Lung (tissue), 11 donors: ENCODE measurements at regions not wholly inside any gene's neighbourhood (a gene's known extent, or its start where the extent isn't known, plus 50 kb on each side); places are given as distances from the start of the nearest gene placed in this dataset.
A peak's percentile ranks its signal among the peaks of the same experiment; 100 is the strongest.

Source experiments
- ATAC-seq: fragments of 200-7000 bp; cut with Tn5 transposase; one replicate; pipeline ENCODE4 v1.9.1; 2020; ENCODE audit warnings: moderate number of reproducible peaks; ENCODE audit not compliant: insufficient read depth, low FRiP score
- DNase-seq, 3 donors: peaks; one replicate each; pipeline ENCODE4 v3.0.0-alpha.2; 2013 to 2017
- H3K27ac ChIP-seq, 2 donors: one replicate each; pipeline ENCODE4 v1.5.1; 2013; ENCODE audit warnings: mild to moderate bottlenecking in 2 of 2, moderate library complexity in 2 of 2, control low read depth in 1 of 2, inconsistent platforms in 1 of 2, low read depth in 1 of 2, low read length in 1 of 2
- H3K27me3 ChIP-seq, 3 donors: one replicate each; pipeline ENCODE4 v1.5.1; 2013; ENCODE audit warnings: low read length in 2 of 3; ENCODE audit not compliant: control insufficient read depth in 3 of 3, insufficient read depth in 3 of 3
- H3K36me3 ChIP-seq, 4 donors: one replicate each; pipeline ENCODE4 v1.5.1; 2013; ENCODE audit warnings: low read length in 4 of 4, mild to moderate bottlenecking in 1 of 4, moderate library complexity in 1 of 4; ENCODE audit not compliant: control insufficient read depth in 4 of 4, insufficient read depth in 4 of 4
- H3K4me1 ChIP-seq, 5 donors: one replicate each; pipeline ENCODE4 v1.5.1; 2013; ENCODE audit warnings: low read length in 5 of 5, mild to moderate bottlenecking in 2 of 5, moderate library complexity in 1 of 5; ENCODE audit not compliant: control insufficient read depth in 5 of 5, insufficient read depth in 5 of 5
- H3K4me3 ChIP-seq: one replicate; pipeline ENCODE4 v1.5.1; 2013; ENCODE audit warnings: mild to moderate bottlenecking, control low read depth, moderate library complexity
- H3K9ac ChIP-seq, 2 donors: one replicate each; pipeline ENCODE4 v1.5.1; 2013; ENCODE audit warnings: low read length in 2 of 2, control low read depth in 1 of 2; ENCODE audit not compliant: insufficient read depth in 1 of 2
- H3K9me3 ChIP-seq, 4 donors: one replicate each; pipeline ENCODE4 v1.5.1; 2013; ENCODE audit warnings: low read length in 3 of 4, mild to moderate bottlenecking in 1 of 4, moderate library complexity in 1 of 4; ENCODE audit not compliant: control insufficient read depth in 4 of 4, insufficient read depth in 3 of 4
- WGBS, 2 donors: extraction: QIAGEN DNeasy Blood & Tissue Kit; methylation state at CpG; one replicate each; pipeline ENCODE4 v1.1.7; 2013; 5-methylcytosine and 5-hydroxymethylcytosine counted together
- TF ChIP-seq, protein P1 (sequence below): IDR thresholded peaks from 2 replicates; pipeline ENCODE4 v1.5.1; 2012; ENCODE audit warnings: mild to moderate bottlenecking; ENCODE audit errors: control extremely low read depth, extremely low read depth
- donor health status: control.
- donor health status: control.
- donor health status: Bipolar disorder and iron deficiency.
- donor health status: healthy.
- donor health status: DM: yes; HTN: yes; CAD: no.

DNA sequence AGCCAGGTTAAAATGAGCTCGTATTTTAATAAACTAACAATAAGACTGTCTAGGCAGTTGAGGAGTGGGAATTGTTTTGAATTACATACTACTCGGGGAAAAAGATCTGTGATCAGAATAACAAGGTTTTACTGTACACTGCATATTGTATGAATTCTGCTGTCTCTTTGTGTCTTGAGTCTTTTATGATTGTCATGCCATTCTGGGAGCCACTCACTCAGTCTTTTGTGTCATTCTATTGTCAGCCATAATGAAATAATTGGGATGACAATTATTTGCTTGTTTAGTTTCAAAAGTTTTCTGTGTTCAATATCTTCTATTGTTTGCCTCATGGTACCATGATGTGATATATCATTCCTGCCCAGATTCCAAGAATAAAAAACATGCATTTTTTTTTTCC is 339.6 kb upstream of the TBL1XR1 start:
- WGBS, 2 donors: 93 to 96% methylated on average over 2 of the region's 2 CpGs
- H3K36me3 ChIP-seq: no peaks in the 10 kb centered on the region
- TF ChIP-seq, protein P1, sequence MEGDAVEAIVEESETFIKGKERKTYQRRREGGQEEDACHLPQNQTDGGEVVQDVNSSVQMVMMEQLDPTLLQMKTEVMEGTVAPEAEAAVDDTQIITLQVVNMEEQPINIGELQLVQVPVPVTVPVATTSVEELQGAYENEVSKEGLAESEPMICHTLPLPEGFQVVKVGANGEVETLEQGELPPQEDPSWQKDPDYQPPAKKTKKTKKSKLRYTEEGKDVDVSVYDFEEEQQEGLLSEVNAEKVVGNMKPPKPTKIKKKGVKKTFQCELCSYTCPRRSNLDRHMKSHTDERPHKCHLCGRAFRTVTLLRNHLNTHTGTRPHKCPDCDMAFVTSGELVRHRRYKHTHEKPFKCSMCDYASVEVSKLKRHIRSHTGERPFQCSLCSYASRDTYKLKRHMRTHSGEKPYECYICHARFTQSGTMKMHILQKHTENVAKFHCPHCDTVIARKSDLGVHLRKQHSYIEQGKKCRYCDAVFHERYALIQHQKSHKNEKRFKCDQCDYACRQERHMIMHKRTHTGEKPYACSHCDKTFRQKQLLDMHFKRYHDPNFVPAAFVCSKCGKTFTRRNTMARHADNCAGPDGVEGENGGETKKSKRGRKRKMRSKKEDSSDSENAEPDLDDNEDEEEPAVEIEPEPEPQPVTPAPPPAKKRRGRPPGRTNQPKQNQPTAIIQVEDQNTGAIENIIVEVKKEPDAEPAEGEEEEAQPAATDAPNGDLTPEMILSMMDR: no peak
- H3K9ac ChIP-seq: no peak overlapping the region
- peaks cover 3 to 26% (median 7%) of the 10 kb centered on the region in 5 donors for H3K4me1 ChIP-seq
- H3K9me3 ChIP-seq: no peaks in the 10 kb centered on the region
- no peak overlapping the region for H3K27ac ChIP-seq
- H3K4me3 ChIP-seq: no peak overlapping the region
- no peaks in the 10 kb centered on the region for H3K27me3 ChIP-seq
- DNase-seq (no peak), ATAC-seq (no peak)

DNA sequence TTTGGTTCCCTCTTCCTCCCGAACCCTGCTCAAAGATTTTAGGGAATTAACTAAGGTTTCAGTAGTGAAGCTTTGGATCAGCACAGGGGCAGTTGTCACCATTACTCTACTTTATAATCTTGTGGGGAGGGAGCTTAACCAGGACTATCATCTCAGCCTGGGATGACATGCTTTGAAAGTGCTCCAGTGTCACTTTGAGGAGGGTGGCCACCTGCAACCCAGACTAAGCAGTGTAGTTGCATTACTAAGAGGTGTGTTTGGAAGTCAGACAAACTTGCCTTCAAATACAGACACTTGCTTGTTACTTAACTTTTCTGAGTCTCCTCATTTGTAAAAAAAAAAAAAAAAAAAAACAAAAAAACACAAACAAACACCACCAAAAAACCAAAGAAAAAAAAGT is 340.3 kb upstream of the TBL1XR1 start:
- Histone ChIP-seq H3K27ac (no peak overlapping the region), H3K4me1 (peaks cover 3 to 29% (median 7%) of the 10 kb centered on the region in 5 donors), H3K27me3 (no peaks in the 10 kb centered on the region), H3K9ac (no peak overlapping the region), H3K9me3 (no peaks in the 10 kb centered on the region), H3K4me3 (no peak overlapping the region), H3K36me3 (no peaks in the 10 kb centered on the region)
- TF ChIP-seq, protein P1: no peak
- DNase-seq (no peak), ATAC-seq (no peak)
- WGBS, 2 donors: 81 to 84% methylated on average over 1 of the region's 1 CpG

DNA sequence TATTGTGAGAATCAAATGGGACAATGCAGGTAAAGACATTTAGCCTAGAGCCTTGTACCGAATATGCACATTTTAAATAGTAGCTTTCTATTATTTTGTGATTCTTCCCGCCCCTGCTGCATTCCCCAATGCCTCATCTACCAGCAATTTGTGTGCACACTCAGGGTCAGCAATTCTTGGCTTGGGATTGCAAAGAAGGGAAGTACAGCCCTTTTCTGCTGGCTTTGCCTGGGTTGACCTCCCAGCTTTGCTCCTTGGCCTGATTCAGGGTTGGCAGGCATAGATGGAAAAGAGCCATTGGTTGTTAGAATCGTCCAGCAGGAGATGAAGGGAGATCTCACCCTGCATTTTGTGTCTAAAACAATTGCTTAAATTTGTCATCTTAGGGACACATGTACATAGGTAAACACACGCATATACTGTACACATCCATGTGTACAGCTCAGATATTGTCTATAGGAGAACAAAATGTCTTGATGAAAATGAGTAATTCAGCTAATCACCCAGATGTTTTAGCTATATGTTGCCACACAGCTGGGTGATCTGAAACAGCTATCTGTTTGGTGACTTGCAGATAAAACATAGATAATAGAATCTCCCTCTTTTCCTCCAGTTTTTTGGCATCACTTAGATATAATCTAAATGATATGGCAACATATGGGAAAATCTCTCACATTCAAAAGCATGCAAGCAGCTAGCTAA is 340.9 kb upstream of the TBL1XR1 start:
- H3K9me3 ChIP-seq: no peaks in the 10 kb centered on the region
- TF ChIP-seq, protein P1: no peak
- WGBS, 2 donors: 53 to 66% methylated on average over 4 of the region's 4 CpGs
- H3K4me1 ChIP-seq: peaks cover 3 to 29% (median 7%) of the 10 kb centered on the region in 5 donors
- ATAC-seq (peak; percentile 69), DNase-seq (peak; percentile 63 to 88 (median 86))
- no peaks in the 10 kb centered on the region for H3K27me3 ChIP-seq
- no peak overlapping the region for H3K9ac ChIP-seq
- H3K4me3 ChIP-seq: no peak overlapping the region
- no peaks in the 10 kb centered on the region for H3K36me3 ChIP-seq
- H3K27ac ChIP-seq: no peak overlapping the region
